ENCODE measurements at regions not wholly inside any gene's neighbourhood (a gene's known extent, or its start where the extent isn't known, plus 50 kb on each side); places are given as distances from the start of the nearest gene placed in this dataset.

GRCh38 chrX:118189628-118190027 lies 73.0 kb upstream of the KLHL13 start:
- in situ Hi-C loops (cut with HindIII; ENCODE audit: extremely low pct_ligation_motif_present, low pct_unique_long_range_greater_than_20kb): no loop called here
- Histone ChIP-seq H4K20me1 (ENCODE audit: insufficient read depth, low read length) (no peaks in the 10 kb centered on the region), H3K4me1 (ENCODE audit: insufficient read depth, low read length) (no peaks in the 10 kb centered on the region), H3K27me3 (ENCODE audit: control insufficient read depth in 1 of 2, insufficient read depth in 2 of 2, low read length in 2 of 2) (no peaks in the 10 kb centered on the region), H2AFZ (ENCODE audit: low read length) (no peak overlapping the region), H3K4me2 (ENCODE audit: low read depth, low read length) (no peak overlapping the region), H3K79me2 (ENCODE audit: insufficient read depth, low read length) (no peaks in the 10 kb centered on the region), H3K36me3 (replicated peaks in 1 of 2; ENCODE audit: control insufficient read depth in 1 of 2, insufficient read depth in 2 of 2, low read length in 2 of 2) (no peaks in the 10 kb centered on the region), H3K4me3 (replicated peaks in 1 of 3; ENCODE audit: insufficient read depth in 1 of 3, low read depth in 2 of 3, low read length in 3 of 3) (no peak overlapping the region), H3K9me3 (ENCODE audit: low read length) (no peaks in the 10 kb centered on the region), H3K9ac (ENCODE audit: insufficient read depth, low read depth, low read length) (no peak overlapping the region), H3K27ac (ENCODE audit: extremely low read length, insufficient read depth, low read length) (no peak overlapping the region)
- CTCF ChIA-PET (ENCODE audit: low intra/inter-chr PET ratio, low total read pairs): no interaction called here
- TF ChIP-seq ZNF775 (CRISPR knock-in tag; IDR thresholded peaks at IDR 0.05; ENCODE audit: borderline replicate concordance) (no peak), ZNF451 (CRISPR knock-in tag; IDR thresholded peaks at IDR 0.05) (no peak), ZNF7 (CRISPR knock-in tag; IDR thresholded peaks at IDR 0.05) (no peak)
- POLR2A ChIA-PET: no interaction called here
- DNase-seq (ENCODE audit: low spot score) (no peak), FAIRE-seq (no peak), ATAC-seq (no peak)
- no CpG with 5 or more reads among the region's 3 CpGs for WGBS (ENCODE audit: low lambda C conversion rate)
- BruUV-seq (replicated peaks): no TSS peak
- intact Hi-C loops (cut with micrococcal nuclease; ENCODE audit: unreplicated experiment): no loop called here

DNA sequence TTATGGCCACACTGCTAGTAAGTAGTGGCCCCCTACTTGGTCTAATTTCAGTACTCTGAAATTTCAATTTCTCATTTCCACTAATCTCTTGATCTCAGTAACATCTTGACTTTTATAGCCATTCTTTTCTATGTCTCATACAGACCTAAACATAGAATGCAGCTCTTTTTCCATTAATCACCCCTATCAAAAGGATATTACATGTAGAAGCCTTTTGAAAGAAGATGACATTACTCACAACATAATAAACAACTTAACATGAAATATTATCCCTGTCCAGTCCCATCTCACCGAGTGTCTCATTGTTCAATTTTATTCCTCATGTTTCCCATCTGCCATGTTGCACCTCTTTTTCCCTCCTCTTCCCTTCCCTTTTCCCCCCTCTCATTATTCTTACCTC lies 81.1 kb upstream of the KLHL13 start:
- no peak for FAIRE-seq
- POLR2A ChIA-PET: no interaction called here
- TF ChIP-seq CREM (IDR thresholded peaks at IDR 0.05): no peak
- TF ChIP-seq CREM (CRISPR knock-in tag; IDR thresholded peaks at IDR 0.05): no peak
- TF ChIP-seq HNRNPLL (IDR thresholded peaks at IDR 0.05; ENCODE audit: low read depth, low read length, poor library complexity, severe bottlenecking): no peak
- no peak for TF ChIP-seq ZNF841 (CRISPR knock-in tag; IDR thresholded peaks at IDR 0.05; ENCODE audit: borderline replicate concordance)
- no peak for TF ChIP-seq ZBTB49 (CRISPR knock-in tag; IDR thresholded peaks at IDR 0.05; ENCODE audit: borderline replicate concordance)
- TF ChIP-seq, protein P1, sequence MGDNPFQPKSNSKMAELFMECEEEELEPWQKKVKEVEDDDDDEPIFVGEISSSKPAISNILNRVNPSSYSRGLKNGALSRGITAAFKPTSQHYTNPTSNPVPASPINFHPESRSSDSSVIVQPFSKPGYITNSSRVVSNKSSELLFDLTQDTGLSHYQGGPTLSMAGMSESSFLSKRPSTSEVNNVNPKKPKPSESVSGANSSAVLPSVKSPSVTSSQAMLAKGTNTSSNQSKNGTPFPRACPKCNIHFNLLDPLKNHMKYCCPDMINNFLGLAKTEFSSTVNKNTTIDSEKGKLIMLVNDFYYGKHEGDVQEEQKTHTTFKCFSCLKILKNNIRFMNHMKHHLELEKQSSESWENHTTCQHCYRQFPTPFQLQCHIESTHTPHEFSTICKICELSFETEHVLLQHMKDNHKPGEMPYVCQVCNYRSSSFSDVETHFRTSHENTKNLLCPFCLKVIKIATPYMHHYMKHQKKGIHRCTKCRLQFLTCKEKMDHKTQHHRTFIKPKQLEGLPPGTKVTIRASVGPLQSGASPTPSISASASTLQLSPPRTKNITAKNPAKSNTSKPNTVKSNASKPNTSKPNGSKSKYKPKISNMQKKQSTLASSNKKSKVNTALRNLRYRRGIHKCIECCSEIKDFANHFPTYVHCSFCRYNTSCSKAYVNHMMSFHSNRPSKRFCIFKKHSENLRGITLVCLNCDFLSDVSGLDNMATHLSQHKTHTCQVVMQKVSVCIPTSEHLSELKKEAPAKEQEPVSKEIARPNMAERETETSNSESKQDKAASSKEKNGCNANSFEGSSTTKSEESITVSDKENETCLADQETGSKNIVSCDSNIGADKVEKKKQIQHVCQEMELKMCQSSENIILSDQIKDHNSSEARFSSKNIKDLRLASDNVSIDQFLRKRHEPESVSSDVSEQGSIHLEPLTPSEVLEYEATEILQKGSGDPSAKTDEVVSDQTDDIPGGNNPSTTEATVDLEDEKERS (CRISPR knock-in tag; IDR thresholded peaks at IDR 0.05): no peak
- no peak for TF ChIP-seq ZNF564 (CRISPR knock-in tag; IDR thresholded peaks at IDR 0.05)
- TF ChIP-seq, protein P2, sequence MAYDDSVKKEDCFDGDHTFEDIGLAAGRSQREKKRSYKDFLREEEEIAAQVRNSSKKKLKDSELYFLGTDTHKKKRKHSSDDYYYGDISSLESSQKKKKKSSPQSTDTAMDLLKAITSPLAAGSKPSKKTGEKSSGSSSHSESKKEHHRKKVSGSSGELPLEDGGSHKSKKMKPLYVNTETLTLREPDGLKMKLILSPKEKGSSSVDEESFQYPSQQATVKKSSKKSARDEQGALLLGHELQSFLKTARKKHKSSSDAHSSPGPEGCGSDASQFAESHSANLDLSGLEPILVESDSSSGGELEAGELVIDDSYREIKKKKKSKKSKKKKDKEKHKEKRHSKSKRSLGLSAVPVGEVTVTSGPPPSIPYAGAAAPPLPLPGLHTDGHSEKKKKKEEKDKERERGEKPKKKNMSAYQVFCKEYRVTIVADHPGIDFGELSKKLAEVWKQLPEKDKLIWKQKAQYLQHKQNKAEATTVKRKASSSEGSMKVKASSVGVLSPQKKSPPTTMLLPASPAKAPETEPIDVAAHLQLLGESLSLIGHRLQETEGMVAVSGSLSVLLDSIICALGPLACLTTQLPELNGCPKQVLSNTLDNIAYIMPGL (CRISPR knock-in tag; IDR thresholded peaks at IDR 0.05; ENCODE audit: borderline replicate concordance in 1 of 2, low read depth in 1 of 2): no peak
- no peak for TF ChIP-seq ATRX (CRISPR knock-in tag; IDR thresholded peaks at IDR 0.05; ENCODE audit: borderline replicate concordance)
- TF ChIP-seq THAP11 (CRISPR knock-in tag; IDR thresholded peaks at IDR 0.05): no peak

More for the DNA sequence above, 81.1 kb upstream of the KLHL13 start:
- BruUV-seq (replicated peaks): no TSS peak
- no peak overlapping the region for H3K27ac ChIP-seq (ENCODE audit: extremely low read length, insufficient read depth, low read length)
- 0% methylated on average over 1 of the region's 1 CpG for WGBS (ENCODE audit: low lambda C conversion rate)
- in situ Hi-C loops (cut with HindIII; ENCODE audit: extremely low pct_ligation_motif_present, low pct_unique_long_range_greater_than_20kb): no loop called here
- no peaks in the 10 kb centered on the region for H3K9me3 ChIP-seq (ENCODE audit: low read length)
- DNase-seq (ENCODE audit: low spot score) (no peak), ATAC-seq (no peak)
- H3K9ac ChIP-seq (ENCODE audit: insufficient read depth, low read depth, low read length): no peak overlapping the region
- intact Hi-C loops (cut with micrococcal nuclease; ENCODE audit: unreplicated experiment): no loop called here
- no peaks in the 10 kb centered on the region for H3K4me1 ChIP-seq (ENCODE audit: insufficient read depth, low read length)
- H3K4me3 ChIP-seq (replicated peaks in 1 of 3; ENCODE audit: insufficient read depth in 1 of 3, low read depth in 2 of 3, low read length in 3 of 3): no peak overlapping the region
- no peaks in the 10 kb centered on the region for H4K20me1 ChIP-seq (ENCODE audit: insufficient read depth, low read length)
- H3K4me2 ChIP-seq (ENCODE audit: low read depth, low read length): no peak overlapping the region
- H3K27me3 ChIP-seq (ENCODE audit: control insufficient read depth in 1 of 2, insufficient read depth in 2 of 2, low read length in 2 of 2): no peaks in the 10 kb centered on the region
- CTCF ChIA-PET (ENCODE audit: low intra/inter-chr PET ratio, low total read pairs): no interaction called here
- H3K79me2 ChIP-seq (ENCODE audit: insufficient read depth, low read length): no peaks in the 10 kb centered on the region
- H2AFZ ChIP-seq (ENCODE audit: low read length): no peak overlapping the region
- H3K36me3 ChIP-seq (replicated peaks in 1 of 2; ENCODE audit: control insufficient read depth in 1 of 2, insufficient read depth in 2 of 2, low read length in 2 of 2): no peaks in the 10 kb centered on the region

Measured in HepG2 (cell line).